ENCODE measurements at regions not wholly inside any gene's neighbourhood (a gene's known extent, or its start where the extent isn't known, plus 50 kb on each side); places are given as distances from the start of the nearest gene placed in this dataset.

GRCh38 chr6:33896391-33897188, 92.8 kb upstream of the MLN start:
- DNase-seq (ENCODE audit: low spot score) (no peak), ATAC-seq (ENCODE audit: low FRiP score) (peak; percentile 72)
- TF ChIP-seq CTCF (IDR thresholded peaks at IDR 0.05), result no peak

- TF ChIP-seq CTCF (IDR thresholded peaks at IDR 0.05), result no peak
- no peak for ATAC-seq (ENCODE audit: low FRiP score)
- no peak for DNase-seq (ENCODE audit: low spot score)
Measured at GRCh38 chr6:33895988-33896387, 92.2 kb upstream of the MLN start.

GRCh38 chr6:33895296-33895695, 91.5 kb upstream of the MLN start:
- TF ChIP-seq CTCF (IDR thresholded peaks at IDR 0.05), result no peak
- DNase-seq (ENCODE audit: low spot score) (no peak), ATAC-seq (ENCODE audit: low FRiP score) (no peak)

- TF ChIP-seq CTCF (IDR thresholded peaks at IDR 0.05), result no peak
- no peak for DNase-seq (ENCODE audit: low spot score)
- peak; percentile 71 for ATAC-seq (ENCODE audit: low FRiP score)
Measured at GRCh38 chr6:33894438-33894837, 90.6 kb upstream of the MLN start.

GRCh38 chr6:33892581-33893346, 89.0 kb upstream of the MLN start:
- no peak for TF ChIP-seq CTCF (IDR thresholded peaks at IDR 0.05)
- DNase-seq (ENCODE audit: low spot score), result no peak
- no peak for ATAC-seq (ENCODE audit: low FRiP score)

- TF ChIP-seq CTCF (IDR thresholded peaks at IDR 0.05), result no peak
- DNase-seq (ENCODE audit: low spot score) (no peak), ATAC-seq (ENCODE audit: low FRiP score) (no peak)
Measured at GRCh38 chr6:33888664-33889200, 84.9 kb upstream of the MLN start.
